D341Med (cell line): ENCODE measurements at regions not wholly inside any gene's neighbourhood (a gene's known extent, or its start where the extent isn't known, plus 50 kb on each side); places are given as distances from the start of the nearest gene placed in this dataset.
"Not testable (repeated sequence)": the region's sequence is repeated elsewhere in the genome, so short reads cannot be mapped to it uniquely, and the experiment has no call there.

Experiments
- DNase-seq: peaks from one replicate; pipeline ENCODE4 v3.0.0; 2012; ENCODE audit warnings: low spot score

GRCh38 chr18:11511434-11512095 lies 97.8 kb upstream of the SLC35G4 start:
- DNase-seq = no peak

GRCh38 chr18:11506856-11507255 lies 102.5 kb upstream of the SLC35G4 start:
- DNase-seq = no peak

GRCh38 chr18:11505993-11506392 lies 103.4 kb upstream of the SLC35G4 start:
- no peak for DNase-seq

- DNase-seq = no peak
Observed at GRCh38 chr18:11504962-11505361, 104.4 kb upstream of the SLC35G4 start.

- DNase-seq = no peak
Observed at GRCh38 chr18:11502368-11502767, 107.0 kb upstream of the SLC35G4 start.

- DNase-seq = no peak
Observed at GRCh38 chr18:11501352-11501751, 108.0 kb upstream of the SLC35G4 start.

GRCh38 chr18:11500153-11501122 lies 109.0 kb upstream of the SLC35G4 start:
- no peak for DNase-seq

GRCh38 chr18:11498821-11499220 lies 110.6 kb upstream of the SLC35G4 start:
- no peak for DNase-seq

GRCh38 chr18:11497585-11497984 lies 111.8 kb upstream of the SLC35G4 start:
- DNase-seq = no peak

GRCh38 chr18:11496526-11497172 lies 112.7 kb upstream of the SLC35G4 start:
- DNase-seq = no peak

GRCh38 chr18:11495441-11495840 lies 114.0 kb upstream of the SLC35G4 start:
- no peak for DNase-seq

- no peak for DNase-seq
Observed at GRCh38 chr18:11494107-11494506, 115.3 kb upstream of the SLC35G4 start.

GRCh38 chr18:11489266-11489899 lies 120.0 kb upstream of the SLC35G4 start:
- no peak for DNase-seq

- DNase-seq = no peak
Observed at GRCh38 chr18:11488175-11488574, 121.2 kb upstream of the SLC35G4 start.

- no peak for DNase-seq
Observed at GRCh38 chr18:11487390-11487789, 122.0 kb upstream of the SLC35G4 start.

GRCh38 chr18:11482271-11482670 lies 127.1 kb upstream of the SLC35G4 start:
- DNase-seq = no peak

- no peak for DNase-seq
Observed at GRCh38 chr18:11480692-11481091, 128.7 kb upstream of the SLC35G4 start.

GRCh38 chr18:11479031-11479430 lies 130.4 kb upstream of the SLC35G4 start:
- not testable (repeated sequence) for DNase-seq

GRCh38 chr18:11470941-11471340 lies 138.5 kb upstream of the SLC35G4 start:
- no peak for DNase-seq

GRCh38 chr18:11468617-11469016 lies 140.8 kb upstream of the SLC35G4 start:
- no peak for DNase-seq

- no peak for DNase-seq
Observed at GRCh38 chr18:11468120-11468519, 141.3 kb upstream of the SLC35G4 start.

GRCh38 chr18:11467611-11468010 lies 141.8 kb upstream of the SLC35G4 start:
- DNase-seq = no peak
